Upper lobe of right lung (tissue), 1 donor: ENCODE measurements at regions not wholly inside any gene's neighbourhood (a gene's known extent, or its start where the extent isn't known, plus 50 kb on each side); places are given as distances from the start of the nearest gene placed in this dataset.

ENCODE experiments used
- ATAC-seq: fragments of 200-7000 bp; cut with Tn5 transposase; one replicate; pipeline ENCODE4 v1.9.1; 2020; ENCODE audit warnings: mild to moderate bottlenecking, moderate library complexity
- DNase-seq: peaks from one replicate; pipeline ENCODE4 v3.0.0-alpha.2; 2020
- H3K27ac ChIP-seq: fragments of 200-600 bp; one replicate; pipeline ENCODE4 v1.8.0; 2022
- H3K27me3 ChIP-seq: fragments of 200-600 bp; one replicate; pipeline ENCODE4 v1.8.0; 2022; ENCODE audit warnings: mild to moderate bottlenecking
- H3K36me3 ChIP-seq: fragments of 200-600 bp; one replicate; pipeline ENCODE4 v1.8.0; 2022
- H3K4me1 ChIP-seq: fragments of 200-600 bp; one replicate; pipeline ENCODE4 v1.8.0; 2022
- H3K4me3 ChIP-seq: fragments of 200-600 bp; one replicate; pipeline ENCODE4 v1.8.0; 2022; ENCODE audit warnings: mild to moderate bottlenecking
- H3K9me3 ChIP-seq: fragments of 200-600 bp; one replicate; pipeline ENCODE4 v1.8.0; 2022
- CTCF ChIP-seq: fragments of 200-600 bp; IDR thresholded peaks from one replicate; pipeline ENCODE4 v1.8.0; 2022; ENCODE audit warnings: antibody characterized with exemption
- intact Hi-C: fragments of 100-400 bp; cut with DNase I; formaldehyde crosslinking; loops from one replicate; pipeline ENCODE4 v1.11.0; 2022
- donor health status: DM: no; HTN: yes; CAD: no; lungs with severe emphysema.

GRCh38 chr12:47350062-47350408, 270.3 kb upstream of the AMIGO2 start:
- H3K36me3 ChIP-seq: no peaks in the 10 kb centered on the region
- no peak for TF ChIP-seq CTCF
- no peak overlapping the region for H3K27ac ChIP-seq
- intact Hi-C loops: no loop called here
- ATAC-seq (peak; percentile 35), DNase-seq (no peak)
- no peaks in the 10 kb centered on the region for H3K27me3 ChIP-seq
- no peak overlapping the region for H3K4me3 ChIP-seq
- H3K9me3 ChIP-seq: no peaks in the 10 kb centered on the region
- H3K4me1 ChIP-seq: no peaks in the 10 kb centered on the region

GRCh38 chr12:47349137-47350061, 269.6 kb upstream of the AMIGO2 start:
- intact Hi-C loops: no loop called here
- Histone ChIP-seq H3K27me3 (no peaks in the 10 kb centered on the region), H3K9me3 (no peaks in the 10 kb centered on the region), H3K36me3 (no peaks in the 10 kb centered on the region), H3K4me1 (no peaks in the 10 kb centered on the region), H3K4me3 (no peak overlapping the region), H3K27ac (no peak overlapping the region)
- no peak for TF ChIP-seq CTCF
- ATAC-seq (no peak), DNase-seq (no peak)

GRCh38 chr12:47348206-47348605, 268.4 kb upstream of the AMIGO2 start:
- ATAC-seq (no peak), DNase-seq (no peak)
- Histone ChIP-seq H3K4me3 (no peak overlapping the region), H3K27ac (no peak overlapping the region), H3K27me3 (no peaks in the 10 kb centered on the region), H3K4me1 (no peaks in the 10 kb centered on the region), H3K36me3 (no peaks in the 10 kb centered on the region), H3K9me3 (no peaks in the 10 kb centered on the region)
- intact Hi-C loops: no loop called here
- TF ChIP-seq CTCF: no peak

GRCh38 chr12:47346251-47347019, 266.7 kb upstream of the AMIGO2 start:
- no peaks in the 10 kb centered on the region for H3K4me1 ChIP-seq
- H3K27me3 ChIP-seq: no peaks in the 10 kb centered on the region
- TF ChIP-seq CTCF: no peak
- no peak overlapping the region for H3K27ac ChIP-seq
- no peaks in the 10 kb centered on the region for H3K36me3 ChIP-seq
- intact Hi-C loops: no loop called here
- no peaks in the 10 kb centered on the region for H3K9me3 ChIP-seq
- no peak for DNase-seq
- peak; percentile 90 for ATAC-seq
- no peak overlapping the region for H3K4me3 ChIP-seq

- Histone ChIP-seq H3K4me1 (no peaks in the 10 kb centered on the region), H3K9me3 (no peaks in the 10 kb centered on the region), H3K36me3 (no peaks in the 10 kb centered on the region), H3K27me3 (no peaks in the 10 kb centered on the region), H3K27ac (no peak overlapping the region), H3K4me3 (no peak overlapping the region)
- ATAC-seq: no peak
- TF ChIP-seq CTCF: no peak
- no peak for DNase-seq
- intact Hi-C loops: no loop called here
Observed at GRCh38 chr12:47343684-47344567, 264.2 kb upstream of the AMIGO2 start.
